K562 (cell line): ENCODE measurements at regions not wholly inside any gene's neighbourhood (a gene's known extent, or its start where the extent isn't known, plus 50 kb on each side); places are given as distances from the start of the nearest gene placed in this dataset.

Source experiments
- ATAC-seq: fragments of 200-7000 bp; cut with Tn5 transposase; 3 replicates; pipeline ENCODE4 v1.9.1; 2020; ENCODE audit warnings: moderate library complexity
- BruUV-seq: library from RNA; stranded (reverse); fragments of 400-500 nt; replicated peaks from 2 replicates; lab custom pipeline; 2021; lab: Mats Ljungman, UMichigan
- CTCF ChIA-PET: fragments of 300-600 bp; formaldehyde crosslinking; extraction: SDS; loops from one replicate; lab custom pipeline; 2021; ENCODE audit warnings: low intra/inter-chr PET ratio; lab: Yijun Ruan, JAX
- POLR2A ChIA-PET: fragments of 300-600, 350-650 bp; sonication (Branson Sonifier 250); formaldehyde crosslinking; extraction: SDS; loops from one replicate; lab custom pipeline; 2021; ENCODE audit warnings: antibody characterized with exemption, inconsistent platforms; lab: Yijun Ruan, JAX
- DNase-seq, 4 experiments: peaks; one replicate each; pipeline versions ENCODE4 v3.0.0 to v3.0.0-alpha.2; 2011 to 2018; ENCODE audit warnings: low spot score in 3 of 4, mixed read lengths in 3 of 4; ENCODE audit errors: extremely low read depth in 1 of 4
- FAIRE-seq: peaks from 2 replicates; lab custom pipeline; 2011; peaks lifted over from hg19 to GRCh38; lab: Jason Lieb, UNC
- H2AFZ ChIP-seq: 2 replicates; pipeline ENCODE4 v1.6.0; 2011; ENCODE audit warnings: low read depth, low read length, control low read depth, inconsistent platforms
- H3K27ac ChIP-seq: fragments of 200-600 bp; 3 replicates; pipeline ENCODE4 v1.8.0; 2011; ENCODE audit warnings: low read depth, mild to moderate bottlenecking, control low read depth, inconsistent platforms, low read length, moderate library complexity, mixed read lengths; ENCODE audit errors: extremely low read depth
- H3K27me3 ChIP-seq, 2 experiments: fragments of 300-600 bp in 1 of 2; 2 replicates in 1 of 2; 3 replicates in 1 of 2; pipeline versions ENCODE4 v1.6.0 to v1.8.0; 2011; ENCODE audit warnings: inconsistent platforms in 2 of 2, low read length in 2 of 2, mild to moderate bottlenecking in 1 of 2, mixed read lengths in 1 of 2, moderate library complexity in 1 of 2; ENCODE audit not compliant: control insufficient read depth in 2 of 2, insufficient read depth in 2 of 2
- H3K36me3 ChIP-seq: fragments of 300-600 bp; 3 replicates; pipeline ENCODE4 v1.8.0; 2011; ENCODE audit warnings: mild to moderate bottlenecking, low read length, inconsistent platforms; ENCODE audit not compliant: control insufficient read depth, insufficient read depth
- H3K4me1 ChIP-seq, 2 experiments: fragments of 200-600 bp in 1 of 2; replicated peaks in 1 of 2; 2 replicates in 1 of 2; 3 replicates in 1 of 2; pipeline versions ENCODE4 v1.5.1 to v1.8.0; 2011; ENCODE audit warnings: inconsistent platforms in 2 of 2, low read length in 2 of 2, mild to moderate bottlenecking in 1 of 2, mixed read lengths in 1 of 2, moderate library complexity in 1 of 2; ENCODE audit not compliant: control insufficient read depth in 2 of 2, insufficient read depth in 2 of 2
- H3K4me2 ChIP-seq: 2 replicates; pipeline ENCODE4 v1.6.1; 2011; ENCODE audit warnings: low read length, control low read depth, inconsistent platforms, mixed read lengths; ENCODE audit not compliant: insufficient read depth
- H3K4me3 ChIP-seq: fragments of 200-600 bp; sonication (generic), shearing (Covaris generic); 2 replicates; pipeline ENCODE4 v1.5.1; 2016; ENCODE audit warnings: control low read depth, inconsistent platforms
- H3K79me2 ChIP-seq: fragments of 200-600 bp; 3 replicates; pipeline ENCODE4 v1.8.0; 2011; ENCODE audit warnings: low read length, inconsistent platforms; ENCODE audit not compliant: control insufficient read depth, insufficient read depth
- H3K9ac ChIP-seq, 2 experiments: 2 replicates each; pipeline versions ENCODE4 v1.6.0 to v1.6.1; 2011; ENCODE audit warnings: low read depth in 2 of 2, low read length in 2 of 2, control low read depth in 1 of 2, inconsistent platforms in 1 of 2, mild to moderate bottlenecking in 1 of 2, mixed read lengths in 1 of 2; ENCODE audit not compliant: insufficient read depth in 1 of 2
- H3K9me1 ChIP-seq: one replicate; pipeline ENCODE4 v1.6.0; 2011; ENCODE audit warnings: inconsistent platforms, mild to moderate bottlenecking, low read length, moderate library complexity; ENCODE audit not compliant: control insufficient read depth, insufficient read depth
- H3K9me3 ChIP-seq: replicated peaks from 2 replicates; pipeline ENCODE4 v1.5.1; 2011; ENCODE audit warnings: low read depth, low read length, inconsistent platforms; ENCODE audit not compliant: control insufficient read depth, insufficient read depth
- H4K20me1 ChIP-seq: replicated peaks from 2 replicates; pipeline ENCODE4 v1.6.1; 2011; ENCODE audit warnings: low read length, inconsistent platforms, mixed read lengths; ENCODE audit not compliant: control insufficient read depth, insufficient read depth
- BRD4 ChIP-seq: fragments of 200-600 bp; sonication (generic); IDR thresholded peaks from 2 replicates; pipeline ENCODE4 v1.6.1; 2017; ENCODE audit warnings: inconsistent platforms
- BRF1 ChIP-seq: IDR thresholded peaks from 3 replicates; pipeline ENCODE4 v1.6.1; 2011; ENCODE audit warnings: borderline replicate concordance, mild to moderate bottlenecking; ENCODE audit not compliant: insufficient read length; ENCODE audit errors: extremely low read depth
- MTA1 ChIP-seq: fragments of 450-650 bp; IDR thresholded peaks from 2 replicates; pipeline ENCODE4 v1.6.1; 2017; ENCODE audit warnings: borderline replicate concordance
- NBN ChIP-seq: fragments of 450-650 bp; IDR thresholded peaks from 2 replicates; pipeline ENCODE4 v1.6.1; 2016; ENCODE audit warnings: low read depth, mild to moderate bottlenecking
- RAD51 ChIP-seq: fragments of 450-650 bp; IDR thresholded peaks from 2 replicates; pipeline ENCODE4 v1.7.1; 2016; ENCODE audit warnings: low read depth, mild to moderate bottlenecking, borderline replicate concordance
- SPI1 ChIP-seq: IDR thresholded peaks from 2 replicates; pipeline ENCODE4 v1.6.1; 2011; ENCODE audit warnings: low read depth, low read length, control low read depth, borderline replicate concordance
- THRAP3 ChIP-seq: fragments of 450-650 bp; IDR thresholded peaks from 2 replicates; pipeline ENCODE4 v1.6.1; 2016; ENCODE audit warnings: mild to moderate bottlenecking, inconsistent platforms, borderline replicate concordance
- USF1 ChIP-seq: sonication (generic); formaldehyde crosslinking; IDR thresholded peaks from 2 replicates; pipeline ENCODE4 v1.9.0; 2022; ENCODE audit warnings: mild to moderate bottlenecking, missing genetic modification reagents
- USF2 ChIP-seq: sonication (generic); formaldehyde crosslinking; IDR thresholded peaks from 2 replicates; pipeline ENCODE4 v1.5.0; 2020; ENCODE audit warnings: missing genetic modification reagents
- XRCC4 ChIP-seq: IDR thresholded peaks from one replicate; pipeline ENCODE4 v1.6.1; 2011; ENCODE audit not compliant: insufficient read depth, insufficient read length; ENCODE audit errors: extremely low read depth
- WGBS: fragments of 100-300 bp; shearing (Covaris generic); methylation state at CpG from one replicate; pipeline ENCODE4 v1.1.6; 2016; ENCODE audit warnings: low coverage, mixed read lengths; ENCODE audit not compliant: insufficient coverage; ENCODE audit errors: missing lambda C conversion rate; 5-methylcytosine and 5-hydroxymethylcytosine counted together
- in situ Hi-C: fragments of 300-500 bp; cut with MboI; formaldehyde crosslinking; loops from 4 replicates; pipeline ENCODE4 v1.15.0; 2018; ENCODE audit warnings: inconsistent platforms, mixed read lengths
- intact Hi-C: fragments of 100-400 bp; cut with micrococcal nuclease; formaldehyde crosslinking; loops from 2 replicates; pipeline ENCODE4 v1.14.2; 2022
- TF ChIP-seq, protein P1 (sequence below), 2 experiments: fragments of 150-350 bp in 1 of 2; IDR thresholded peaks; 2 replicates each; pipeline ENCODE4 v1.6.1; 2012 to 2016; ENCODE audit warnings: low read depth in 2 of 2, low read length in 2 of 2, mild to moderate bottlenecking in 1 of 2, moderate library complexity in 1 of 2
- TF ChIP-seq, protein P2 (sequence below): fragments of 250-450 bp; sonication (Bioruptor Pico); IDR thresholded peaks from 2 replicates; pipeline ENCODE4 v1.6.1; 2021; ENCODE audit warnings: mild to moderate bottlenecking
- TF ChIP-seq, protein P3 (sequence below): fragments of 450-650 bp; IDR thresholded peaks from 2 replicates; pipeline ENCODE4 v1.7.0; 2016; ENCODE audit warnings: borderline replicate concordance

GRCh38 chr12:14313379-14314138, 51.9 kb upstream of the ATF7IP start (continued):
- TF ChIP-seq, protein P1, sequence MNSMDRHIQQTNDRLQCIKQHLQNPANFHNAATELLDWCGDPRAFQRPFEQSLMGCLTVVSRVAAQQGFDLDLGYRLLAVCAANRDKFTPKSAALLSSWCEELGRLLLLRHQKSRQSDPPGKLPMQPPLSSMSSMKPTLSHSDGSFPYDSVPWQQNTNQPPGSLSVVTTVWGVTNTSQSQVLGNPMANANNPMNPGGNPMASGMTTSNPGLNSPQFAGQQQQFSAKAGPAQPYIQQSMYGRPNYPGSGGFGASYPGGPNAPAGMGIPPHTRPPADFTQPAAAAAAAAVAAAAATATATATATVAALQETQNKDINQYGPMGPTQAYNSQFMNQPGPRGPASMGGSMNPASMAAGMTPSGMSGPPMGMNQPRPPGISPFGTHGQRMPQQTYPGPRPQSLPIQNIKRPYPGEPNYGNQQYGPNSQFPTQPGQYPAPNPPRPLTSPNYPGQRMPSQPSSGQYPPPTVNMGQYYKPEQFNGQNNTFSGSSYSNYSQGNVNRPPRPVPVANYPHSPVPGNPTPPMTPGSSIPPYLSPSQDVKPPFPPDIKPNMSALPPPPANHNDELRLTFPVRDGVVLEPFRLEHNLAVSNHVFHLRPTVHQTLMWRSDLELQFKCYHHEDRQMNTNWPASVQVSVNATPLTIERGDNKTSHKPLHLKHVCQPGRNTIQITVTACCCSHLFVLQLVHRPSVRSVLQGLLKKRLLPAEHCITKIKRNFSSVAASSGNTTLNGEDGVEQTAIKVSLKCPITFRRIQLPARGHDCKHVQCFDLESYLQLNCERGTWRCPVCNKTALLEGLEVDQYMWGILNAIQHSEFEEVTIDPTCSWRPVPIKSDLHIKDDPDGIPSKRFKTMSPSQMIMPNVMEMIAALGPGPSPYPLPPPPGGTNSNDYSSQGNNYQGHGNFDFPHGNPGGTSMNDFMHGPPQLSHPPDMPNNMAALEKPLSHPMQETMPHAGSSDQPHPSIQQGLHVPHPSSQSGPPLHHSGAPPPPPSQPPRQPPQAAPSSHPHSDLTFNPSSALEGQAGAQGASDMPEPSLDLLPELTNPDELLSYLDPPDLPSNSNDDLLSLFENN (IDR thresholded peaks at IDR 0.05; ENCODE audit: low read depth in 2 of 2, low read length in 2 of 2), result no peak
- TF ChIP-seq, protein P2, sequence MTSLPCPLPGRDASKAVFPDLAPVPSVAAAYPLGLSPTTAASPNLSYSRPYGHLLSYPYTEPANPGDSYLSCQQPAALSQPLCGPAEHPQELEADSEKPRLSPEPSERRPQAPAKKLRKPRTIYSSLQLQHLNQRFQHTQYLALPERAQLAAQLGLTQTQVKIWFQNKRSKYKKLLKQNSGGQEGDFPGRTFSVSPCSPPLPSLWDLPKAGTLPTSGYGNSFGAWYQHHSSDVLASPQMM (CRISPR knock-in tag), result no peak
- TF ChIP-seq BRD4 (no peak), THRAP3 (no peak), MTA1 (no peak), XRCC4 (no peak)

GRCh38 chr12:14314801-14315200, 50.7 kb upstream of the ATF7IP start:
- no TSS peak for BruUV-seq
- 70% methylated on average over 5 of the region's 6 CpGs for WGBS
- H2AFZ ChIP-seq, result no peak overlapping the region
- H3K4me1 ChIP-seq, result peaks cover 0 to 2% of the 10 kb centered on the region in 2 experiments; a peak in 1 of 5 replicates
- H3K9me1 ChIP-seq, result no peaks in the 10 kb centered on the region
- POLR2A ChIA-PET, result no interaction called here
- no peak overlapping the region for H3K27ac ChIP-seq
- H3K9ac ChIP-seq, result no peak overlapping the region
- H3K9me3 ChIP-seq, result no peaks in the 10 kb centered on the region; the same call in 1 of the 2 replicates
- no peaks in the 10 kb centered on the region for H4K20me1 ChIP-seq
- intact Hi-C loops, result loop anchor here (5.0 kb wide), 1 partner anchor 58 kb away; no protein-coding TSS in a partner anchor
- H3K4me2 ChIP-seq, result no peak overlapping the region
- H3K27me3 ChIP-seq, result no peaks in the 10 kb centered on the region
- DNase-seq (no peak), FAIRE-seq (no peak), ATAC-seq (no peak)
- H3K4me3 ChIP-seq, result no peak overlapping the region
- H3K36me3 ChIP-seq, result no peaks in the 10 kb centered on the region
- H3K79me2 ChIP-seq, result no peaks in the 10 kb centered on the region
- in situ Hi-C loops, result no loop called here
- CTCF ChIA-PET, result no interaction called here
- TF ChIP-seq BRF1 (no peak), USF2 (CRISPR knock-in tag) (peak; percentile 28; the same call in 1 of the 2 replicates), RAD51 (peak; percentile 50), SPI1 (peak; percentile 59), NBN (no peak), USF1 (CRISPR knock-in tag) (0 out of 2 replicates have a peak, but pooled peaks have one; percentile 35)
- TF ChIP-seq, protein P3, sequence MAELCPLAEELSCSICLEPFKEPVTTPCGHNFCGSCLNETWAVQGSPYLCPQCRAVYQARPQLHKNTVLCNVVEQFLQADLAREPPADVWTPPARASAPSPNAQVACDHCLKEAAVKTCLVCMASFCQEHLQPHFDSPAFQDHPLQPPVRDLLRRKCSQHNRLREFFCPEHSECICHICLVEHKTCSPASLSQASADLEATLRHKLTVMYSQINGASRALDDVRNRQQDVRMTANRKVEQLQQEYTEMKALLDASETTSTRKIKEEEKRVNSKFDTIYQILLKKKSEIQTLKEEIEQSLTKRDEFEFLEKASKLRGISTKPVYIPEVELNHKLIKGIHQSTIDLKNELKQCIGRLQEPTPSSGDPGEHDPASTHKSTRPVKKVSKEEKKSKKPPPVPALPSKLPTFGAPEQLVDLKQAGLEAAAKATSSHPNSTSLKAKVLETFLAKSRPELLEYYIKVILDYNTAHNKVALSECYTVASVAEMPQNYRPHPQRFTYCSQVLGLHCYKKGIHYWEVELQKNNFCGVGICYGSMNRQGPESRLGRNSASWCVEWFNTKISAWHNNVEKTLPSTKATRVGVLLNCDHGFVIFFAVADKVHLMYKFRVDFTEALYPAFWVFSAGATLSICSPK, result no peak
